SK-N-SH treated with all-trans-retinoic acid at 6 μM for 48 hours (cell line): ENCODE measurements at regions not wholly inside any gene's neighbourhood (a gene's known extent, or its start where the extent isn't known, plus 50 kb on each side); places are given as distances from the start of the nearest gene placed in this dataset.

Experiments
- ATAC-seq: fragments of 200-7000 bp; cut with Tn5 transposase; 3 replicates; pipeline ENCODE4 v1.9.1; 2020; ENCODE audit warnings: mild to moderate bottlenecking, moderate library complexity
- ARNTL ChIP-seq: fragments of 450-650 bp; formaldehyde crosslinking; IDR thresholded peaks from 2 replicates; pipeline ENCODE4 v1.5.0; 2020; ENCODE audit warnings: low read depth, mild to moderate bottlenecking, moderate library complexity, borderline replicate concordance
- BACH2 ChIP-seq: fragments of 250-450 bp; sonication (Bioruptor Pico); IDR thresholded peaks from 2 replicates; pipeline ENCODE4 v1.9.0; 2021; ENCODE audit warnings: mild to moderate bottlenecking, borderline replicate concordance
- CSDC2 ChIP-seq: fragments of 250-450 bp; sonication (Bioruptor Pico); IDR thresholded peaks from 2 replicates; pipeline ENCODE4 v1.5.0; 2020; ENCODE audit warnings: mild to moderate bottlenecking, moderate library complexity
- CSRNP3 ChIP-seq: fragments of 250-450 bp; sonication (Bioruptor Pico); IDR thresholded peaks from 2 replicates; pipeline ENCODE4 v1.5.1; 2021; ENCODE audit warnings: mild to moderate bottlenecking, moderate library complexity
- ESRRG ChIP-seq: fragments of 250-450 bp; sonication (Bioruptor Pico); IDR thresholded peaks from 2 replicates; pipeline ENCODE4 v1.6.1; 2021; ENCODE audit warnings: mild to moderate bottlenecking
- ISL1 ChIP-seq: fragments of 250-450 bp; sonication (Bioruptor Pico); IDR thresholded peaks from 2 replicates; pipeline ENCODE4 v2.1.2; 2022; ENCODE audit warnings: mild to moderate bottlenecking, moderate library complexity
- OSR1 ChIP-seq: fragments of 250-450 bp; sonication (Bioruptor Pico); IDR thresholded peaks from 2 replicates; pipeline ENCODE4 v1.8.0; 2022; ENCODE audit warnings: moderate library complexity, mild to moderate bottlenecking, inconsistent platforms
- PPARA ChIP-seq: fragments of 250-450 bp; sonication (Bioruptor Pico); IDR thresholded peaks from 2 replicates; pipeline ENCODE4 v1.5.0; 2020; ENCODE audit warnings: mild to moderate bottlenecking, borderline replicate concordance
- SNAI2 ChIP-seq: fragments of 250-450 bp; sonication (Bioruptor Pico); IDR thresholded peaks from 2 replicates; pipeline ENCODE4 v1.5.0; 2020; ENCODE audit warnings: mild to moderate bottlenecking, moderate library complexity
- TCF4 ChIP-seq: fragments of 250-450 bp; sonication (Bioruptor Pico); IDR thresholded peaks from 2 replicates; pipeline ENCODE4 v1.8.0; 2021; ENCODE audit warnings: mild to moderate bottlenecking, moderate library complexity, borderline replicate concordance
- TSHZ2 ChIP-seq: fragments of 250-450 bp; sonication (Bioruptor Pico); IDR thresholded peaks from 2 replicates; pipeline ENCODE4 v1.5.0; 2020; ENCODE audit warnings: mild to moderate bottlenecking, moderate library complexity
- ZFP3 ChIP-seq: fragments of 250-450 bp; sonication (Bioruptor Pico); IDR thresholded peaks from 2 replicates; pipeline ENCODE4 v1.5.0; 2020; ENCODE audit warnings: mild to moderate bottlenecking, moderate library complexity
- ZFP30 ChIP-seq: fragments of 450-650 bp; formaldehyde crosslinking; IDR thresholded peaks from 2 replicates; pipeline ENCODE4 v1.5.0; 2022; ENCODE audit warnings: mild to moderate bottlenecking, moderate library complexity
- ZNF565 ChIP-seq: fragments of 450-650 bp; formaldehyde crosslinking; conservative IDR thresholded peaks from 2 replicates; pipeline ENCODE4 v1.5.0; 2020; ENCODE audit warnings: low read depth, mild to moderate bottlenecking, moderate library complexity
- ZNF70 ChIP-seq: fragments of 450-650 bp; formaldehyde crosslinking; IDR thresholded peaks from 2 replicates; pipeline ENCODE4 v1.5.0; 2020; ENCODE audit warnings: mild to moderate bottlenecking, moderate library complexity
- ZNF8 ChIP-seq: fragments of 450-650 bp; formaldehyde crosslinking; IDR thresholded peaks from 2 replicates; pipeline ENCODE4 v1.5.0; 2020; ENCODE audit warnings: mild to moderate bottlenecking, moderate library complexity
- TF ChIP-seq, protein P1 (sequence below): fragments of 250-450 bp; sonication (Bioruptor Pico); IDR thresholded peaks from 2 replicates; pipeline ENCODE4 v1.5.1; 2020; ENCODE audit warnings: low read depth, mild to moderate bottlenecking, moderate library complexity

GRCh38 chr9:23586906-23587305 lies 239.1 kb downstream of the ELAVL2 start:
- ATAC-seq = no peak; the same call in 2 of the 3 replicates
- TF ChIP-seq, protein P1, sequence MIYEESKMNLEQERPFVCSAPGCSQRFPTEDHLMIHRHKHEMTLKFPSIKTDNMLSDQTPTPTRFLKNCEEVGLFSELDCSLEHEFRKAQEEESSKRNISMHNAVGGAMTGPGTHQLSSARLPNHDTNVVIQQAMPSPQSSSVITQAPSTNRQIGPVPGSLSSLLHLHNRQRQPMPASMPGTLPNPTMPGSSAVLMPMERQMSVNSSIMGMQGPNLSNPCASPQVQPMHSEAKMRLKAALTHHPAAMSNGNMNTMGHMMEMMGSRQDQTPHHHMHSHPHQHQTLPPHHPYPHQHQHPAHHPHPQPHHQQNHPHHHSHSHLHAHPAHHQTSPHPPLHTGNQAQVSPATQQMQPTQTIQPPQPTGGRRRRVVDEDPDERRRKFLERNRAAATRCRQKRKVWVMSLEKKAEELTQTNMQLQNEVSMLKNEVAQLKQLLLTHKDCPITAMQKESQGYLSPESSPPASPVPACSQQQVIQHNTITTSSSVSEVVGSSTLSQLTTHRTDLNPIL = no peak
- no peak for TF ChIP-seq ARNTL (CRISPR knock-in tag)

DNA sequence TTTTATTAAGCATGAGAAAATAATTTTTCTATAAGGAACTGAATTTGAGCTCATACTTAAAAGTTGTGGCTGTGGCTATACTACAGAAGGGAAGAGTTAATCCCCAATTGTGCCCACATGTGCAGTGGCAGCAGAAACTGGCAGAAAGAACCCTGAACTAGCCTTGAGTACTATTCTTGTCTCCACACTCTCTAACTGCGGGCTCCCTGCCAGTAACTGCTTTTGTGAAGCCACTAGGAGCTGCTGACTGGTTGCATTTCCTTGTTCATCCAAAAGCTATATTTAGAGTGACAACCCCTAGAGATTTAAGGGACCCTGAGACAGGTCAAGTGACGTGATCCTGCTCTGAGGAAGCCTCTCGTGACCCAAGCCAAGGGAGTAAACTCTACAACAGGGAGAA lies 238.6 kb downstream of the ELAVL2 start:
- ATAC-seq = no peak
- TF ChIP-seq ZNF565 (no peak), SNAI2 (no peak), OSR1 (CRISPR knock-in tag) (no peak), ESRRG (no peak), TCF4 (CRISPR knock-in tag) (no peak), TSHZ2 (CRISPR knock-in tag) (no peak), ZNF8 (CRISPR knock-in tag) (no peak), ISL1 (no peak), ZNF70 (CRISPR knock-in tag) (no peak), CSDC2 (CRISPR knock-in tag) (no peak), CSRNP3 (CRISPR knock-in tag) (no peak), ZFP30 (CRISPR knock-in tag) (no peak), ZFP3 (CRISPR knock-in tag) (no peak)
- TF ChIP-seq, all 23 proteins: peak for 0

DNA sequence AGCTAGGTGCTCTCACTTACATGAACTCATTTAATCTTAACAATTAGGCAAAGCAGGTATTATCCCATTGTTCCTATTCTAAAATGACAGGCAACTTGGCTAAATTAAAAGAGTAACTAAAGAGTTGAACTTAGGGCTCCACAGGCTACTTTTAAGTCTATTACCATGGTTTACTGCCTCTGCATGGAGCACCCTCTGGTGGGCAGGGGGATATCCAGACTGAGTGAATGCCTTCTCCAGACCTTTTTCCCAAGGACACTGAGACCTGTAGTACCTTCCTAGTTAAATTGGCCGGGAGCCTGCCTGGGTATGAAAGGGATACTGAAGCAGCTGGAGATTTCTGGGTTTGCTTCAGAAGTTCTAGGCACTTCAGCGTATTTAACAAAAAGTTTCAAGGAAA lies 238.1 kb downstream of the ELAVL2 start:
- TF ChIP-seq ESRRG = no peak
- no peak for ATAC-seq

GRCh38 chr9:23590276-23591000 lies 235.6 kb downstream of the ELAVL2 start:
- TF ChIP-seq CSRNP3 (CRISPR knock-in tag) (no peak), ZFP3 (CRISPR knock-in tag) (no peak), ARNTL (CRISPR knock-in tag) (no peak), PPARA (CRISPR knock-in tag) (no peak), ISL1 (no peak), SNAI2 (no peak), ZNF565 (no peak), BACH2 (no peak), TCF4 (CRISPR knock-in tag) (no peak), ZNF70 (CRISPR knock-in tag) (no peak), TSHZ2 (CRISPR knock-in tag) (no peak), ZFP30 (CRISPR knock-in tag) (no peak)
- no peak for ATAC-seq
